ENCODE measurements at regions not wholly inside any gene's neighbourhood (a gene's known extent, or its start where the extent isn't known, plus 50 kb on each side); places are given as distances from the start of the nearest gene placed in this dataset.

GRCh38 chr6:131451321-131452144 lies 121.5 kb upstream of the ARG1 start:
- Histone ChIP-seq H3K4me1 (ENCODE audit: low read depth, poor library complexity, severe bottlenecking) (no peaks in the 10 kb centered on the region), H4K20me1 (ENCODE audit: insufficient read depth) (no peaks in the 10 kb centered on the region), H3K27ac (no peak overlapping the region), H3K9ac (no peak overlapping the region), H3K36me3 (ENCODE audit: insufficient read depth) (no peaks in the 10 kb centered on the region), H3K4me2 (no peak overlapping the region), H3K27me3 (ENCODE audit: insufficient read depth, low read depth) (no peaks in the 10 kb centered on the region), H2AFZ (ENCODE audit: low read depth) (no peak overlapping the region), H3K79me2 (ENCODE audit: insufficient read depth, low read depth) (no peaks in the 10 kb centered on the region), H3K4me3 (IDR thresholded peaks at IDR 0.05; ENCODE audit: insufficient read depth, low read depth, low read length) (no peak overlapping the region)
- no peak for TF ChIP-seq CTCF (conservative IDR thresholded peaks at IDR 0.05; ENCODE audit: low read depth, low read length)

- H3K27me3 ChIP-seq (ENCODE audit: insufficient read depth, low read depth) = no peaks in the 10 kb centered on the region
Observed at GRCh38 chr6:131453803-131454202, 119.2 kb upstream of the ARG1 start.

GRCh38 chr6:131456565-131456964 lies 116.5 kb upstream of the ARG1 start:
- no peaks in the 10 kb centered on the region for H3K27me3 ChIP-seq (ENCODE audit: insufficient read depth, low read depth)
- no peak overlapping the region for H3K4me2 ChIP-seq
- no peak overlapping the region for H3K9ac ChIP-seq
- no peaks in the 10 kb centered on the region for H3K79me2 ChIP-seq (ENCODE audit: insufficient read depth, low read depth)
- no peaks in the 10 kb centered on the region for H4K20me1 ChIP-seq (ENCODE audit: insufficient read depth)
- H3K4me3 ChIP-seq (IDR thresholded peaks at IDR 0.05; ENCODE audit: insufficient read depth, low read depth, low read length) = no peak overlapping the region
- H3K36me3 ChIP-seq (ENCODE audit: insufficient read depth) = no peaks in the 10 kb centered on the region
- TF ChIP-seq CTCF (conservative IDR thresholded peaks at IDR 0.05; ENCODE audit: low read depth, low read length) = no peak
- H2AFZ ChIP-seq (ENCODE audit: low read depth) = no peak overlapping the region
- no peaks in the 10 kb centered on the region for H3K4me1 ChIP-seq (ENCODE audit: low read depth, poor library complexity, severe bottlenecking)
- H3K27ac ChIP-seq = no peak overlapping the region

More at GRCh38 chr6:131453803-131454202, 119.2 kb upstream of the ARG1 start:
- H3K4me1 ChIP-seq (ENCODE audit: low read depth, poor library complexity, severe bottlenecking) = no peaks in the 10 kb centered on the region
- H3K36me3 ChIP-seq (ENCODE audit: insufficient read depth) = no peaks in the 10 kb centered on the region
- no peaks in the 10 kb centered on the region for H3K79me2 ChIP-seq (ENCODE audit: insufficient read depth, low read depth)
- no peak overlapping the region for H3K4me3 ChIP-seq (IDR thresholded peaks at IDR 0.05; ENCODE audit: insufficient read depth, low read depth, low read length)
- H4K20me1 ChIP-seq (ENCODE audit: insufficient read depth) = no peaks in the 10 kb centered on the region
- TF ChIP-seq CTCF (conservative IDR thresholded peaks at IDR 0.05; ENCODE audit: low read depth, low read length) = no peak
- H3K4me2 ChIP-seq = no peak overlapping the region
- no peak overlapping the region for H3K9ac ChIP-seq
- H2AFZ ChIP-seq (ENCODE audit: low read depth) = no peak overlapping the region
- no peak overlapping the region for H3K27ac ChIP-seq

GRCh38 chr6:131459005-131459404 lies 114.0 kb upstream of the ARG1 start:
- no peak overlapping the region for H3K4me3 ChIP-seq (IDR thresholded peaks at IDR 0.05; ENCODE audit: insufficient read depth, low read depth, low read length)
- TF ChIP-seq CTCF (conservative IDR thresholded peaks at IDR 0.05; ENCODE audit: low read depth, low read length) = no peak
- no peaks in the 10 kb centered on the region for H4K20me1 ChIP-seq (ENCODE audit: insufficient read depth)
- no peaks in the 10 kb centered on the region for H3K36me3 ChIP-seq (ENCODE audit: insufficient read depth)
- H2AFZ ChIP-seq (ENCODE audit: low read depth) = no peak overlapping the region
- no peak overlapping the region for H3K4me2 ChIP-seq
- H3K27ac ChIP-seq = no peak overlapping the region
- H3K4me1 ChIP-seq (ENCODE audit: low read depth, poor library complexity, severe bottlenecking) = no peaks in the 10 kb centered on the region
- H3K27me3 ChIP-seq (ENCODE audit: insufficient read depth, low read depth) = no peaks in the 10 kb centered on the region
- no peaks in the 10 kb centered on the region for H3K79me2 ChIP-seq (ENCODE audit: insufficient read depth, low read depth)
- H3K9ac ChIP-seq = no peak overlapping the region

All from KMS-11 (cell line).